Endodermal cell (in vitro differentiated cells): ENCODE measurements at regions not wholly inside any gene's neighbourhood (a gene's known extent, or its start where the extent isn't known, plus 50 kb on each side); places are given as distances from the start of the nearest gene placed in this dataset.
A peak's percentile ranks its signal among the peaks of the same experiment; 100 is the strongest.
"Not testable (repeated sequence)": the region's sequence is repeated elsewhere in the genome, so short reads cannot be mapped to it uniquely, and the experiment has no call there.

Experiments used
- DNase-seq: peaks from one replicate; pipeline ENCODE4 v3.0.0-alpha.2; 2017
- H3K27ac ChIP-seq: 2 replicates; pipeline ENCODE4 v1.5.1; 2013; ENCODE audit warnings: mild to moderate bottlenecking, low read depth, low read length, moderate library complexity
- H3K27me3 ChIP-seq: 2 replicates; pipeline ENCODE4 v1.6.1; 2013; ENCODE audit warnings: mild to moderate bottlenecking, low read length, moderate library complexity; ENCODE audit not compliant: insufficient read depth, control insufficient read depth, poor library complexity, severe bottlenecking
- H3K36me3 ChIP-seq: 2 replicates; pipeline ENCODE4 v1.7.0; 2013; ENCODE audit warnings: mild to moderate bottlenecking, low read length, moderate library complexity; ENCODE audit not compliant: control insufficient read depth, insufficient read depth
- H3K4me1 ChIP-seq: one replicate; pipeline ENCODE4 v1.7.0; 2013; ENCODE audit warnings: low read length; ENCODE audit not compliant: control insufficient read depth, insufficient read depth
- H3K4me3 ChIP-seq: 2 replicates; pipeline ENCODE4 v1.5.1; 2013; ENCODE audit warnings: mild to moderate bottlenecking, low read length, moderate library complexity
- H3K9ac ChIP-seq: 2 replicates; pipeline ENCODE4 v1.6.1; 2013; ENCODE audit warnings: mild to moderate bottlenecking, low read length, moderate library complexity; ENCODE audit not compliant: poor library complexity, severe bottlenecking; ENCODE audit errors: extremely low read depth
- H3K9me3 ChIP-seq: 2 replicates; pipeline ENCODE4 v1.6.1; 2013; ENCODE audit warnings: mild to moderate bottlenecking, low read length, moderate library complexity; ENCODE audit not compliant: control insufficient read depth
- H3K27ac Mint-ChIP-seq: 2 replicates; pipeline ENCODE4 v1.8.0; 2020; ENCODE audit warnings: mixed read lengths
- H3K27me3 Mint-ChIP-seq: 2 replicates; pipeline ENCODE4 v1.8.0; 2021; ENCODE audit warnings: mild to moderate bottlenecking, mixed read lengths; ENCODE audit not compliant: insufficient read depth
- H3K36me3 Mint-ChIP-seq: 2 replicates; pipeline ENCODE4 v1.8.0; 2020; ENCODE audit warnings: low read depth, mixed read lengths
- H3K4me1 Mint-ChIP-seq: 2 replicates; pipeline ENCODE4 v1.8.0; 2020; ENCODE audit warnings: mixed read lengths
- H3K4me3 Mint-ChIP-seq: 2 replicates; pipeline ENCODE4 v1.8.0; 2020; ENCODE audit warnings: mild to moderate bottlenecking, moderate library complexity, mixed read lengths
- H3K9me3 Mint-ChIP-seq: 2 replicates; pipeline ENCODE4 v1.8.0; 2020; ENCODE audit warnings: mild to moderate bottlenecking, mixed read lengths
- WGBS, 2 experiments: methylation state at CpG; one replicate each; pipeline versions ENCODE4 v1.1.5 to v1.1.7; 2013; ENCODE audit warnings: missing lambda C conversion rate in 2 of 2, mixed read lengths in 1 of 2; ENCODE audit not compliant: insufficient coverage in 1 of 2, insufficient read length in 1 of 2; 5-methylcytosine and 5-hydroxymethylcytosine counted together
- TF ChIP-seq, protein P1 (sequence below): fragments of 200-600 bp; sonication (generic); conservative IDR thresholded peaks from 2 replicates; pipeline ENCODE4 v1.5.0; 2021; ENCODE audit warnings: antibody characterized with exemption, mild to moderate bottlenecking

DNA sequence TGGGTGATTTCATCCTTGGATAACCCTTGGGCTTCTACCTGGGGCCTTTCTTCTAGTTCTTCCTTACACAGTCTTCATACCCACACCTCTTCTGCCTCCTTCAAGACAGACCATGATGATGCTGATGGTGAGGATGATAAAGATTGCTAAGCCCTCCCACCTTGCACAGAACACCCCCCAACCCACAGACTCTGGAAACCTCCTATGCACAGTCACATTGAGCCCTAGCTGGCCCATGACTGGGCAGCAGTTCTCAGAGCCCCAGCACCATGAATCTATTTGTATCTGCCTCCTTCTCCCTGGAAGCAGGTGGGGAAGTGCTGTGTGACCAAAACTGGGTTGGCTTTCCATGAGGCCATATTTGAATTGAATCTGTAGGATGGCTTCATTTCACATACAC is 99.8 kb downstream of the EN1 start:
- DNase-seq: no peak
- Histone ChIP-seq H3K27me3 (no peaks in the 10 kb centered on the region), H3K4me3 (no peak overlapping the region), H3K9ac (no peak overlapping the region), H3K27ac (no peak overlapping the region), H3K9me3 (peaks cover 33% of the 10 kb centered on the region), H3K36me3 (no peaks in the 10 kb centered on the region), H3K4me1 (no peaks in the 10 kb centered on the region)
- H3K27ac Mint-ChIP-seq: no peak overlapping the region
- TF ChIP-seq, protein P1, sequence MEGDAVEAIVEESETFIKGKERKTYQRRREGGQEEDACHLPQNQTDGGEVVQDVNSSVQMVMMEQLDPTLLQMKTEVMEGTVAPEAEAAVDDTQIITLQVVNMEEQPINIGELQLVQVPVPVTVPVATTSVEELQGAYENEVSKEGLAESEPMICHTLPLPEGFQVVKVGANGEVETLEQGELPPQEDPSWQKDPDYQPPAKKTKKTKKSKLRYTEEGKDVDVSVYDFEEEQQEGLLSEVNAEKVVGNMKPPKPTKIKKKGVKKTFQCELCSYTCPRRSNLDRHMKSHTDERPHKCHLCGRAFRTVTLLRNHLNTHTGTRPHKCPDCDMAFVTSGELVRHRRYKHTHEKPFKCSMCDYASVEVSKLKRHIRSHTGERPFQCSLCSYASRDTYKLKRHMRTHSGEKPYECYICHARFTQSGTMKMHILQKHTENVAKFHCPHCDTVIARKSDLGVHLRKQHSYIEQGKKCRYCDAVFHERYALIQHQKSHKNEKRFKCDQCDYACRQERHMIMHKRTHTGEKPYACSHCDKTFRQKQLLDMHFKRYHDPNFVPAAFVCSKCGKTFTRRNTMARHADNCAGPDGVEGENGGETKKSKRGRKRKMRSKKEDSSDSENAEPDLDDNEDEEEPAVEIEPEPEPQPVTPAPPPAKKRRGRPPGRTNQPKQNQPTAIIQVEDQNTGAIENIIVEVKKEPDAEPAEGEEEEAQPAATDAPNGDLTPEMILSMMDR: no peak
- H3K9me3 Mint-ChIP-seq: peaks cover 43% of the 10 kb centered on the region
- H3K4me3 Mint-ChIP-seq: no peak overlapping the region
- no peaks in the 10 kb centered on the region for H3K4me1 Mint-ChIP-seq
- H3K36me3 Mint-ChIP-seq: peaks cover 3% of the 10 kb centered on the region
- H3K27me3 Mint-ChIP-seq: peaks cover 19% of the 10 kb centered on the region

DNA sequence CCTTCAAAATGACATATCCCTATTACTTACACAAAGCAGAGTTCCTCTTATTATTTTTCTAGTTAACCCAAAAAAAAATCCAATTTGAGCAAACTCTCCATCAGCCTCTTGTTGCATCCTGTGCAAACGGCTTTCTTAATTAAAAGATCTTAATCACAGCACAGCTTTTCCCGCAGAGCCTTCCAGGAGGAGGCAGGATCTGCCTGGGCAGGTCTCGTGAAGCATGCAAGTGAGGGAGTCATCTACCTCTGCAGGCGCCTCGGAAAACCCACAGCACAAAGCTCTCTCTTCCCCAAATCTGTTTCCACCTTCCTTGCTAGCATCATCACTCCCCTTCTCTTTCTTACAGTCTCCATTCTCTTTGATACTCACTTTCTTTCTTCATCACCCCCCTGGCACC is 100.4 kb downstream of the EN1 start:
- H3K27ac ChIP-seq: no peak overlapping the region
- Mint-ChIP-seq H3K4me3 (no peak overlapping the region), H3K27me3 (peaks cover 17% of the 10 kb centered on the region), H3K9me3 (peaks cover 43% of the 10 kb centered on the region), H3K36me3 (peaks cover 3% of the 10 kb centered on the region), H3K4me1 (no peaks in the 10 kb centered on the region), H3K27ac (no peak overlapping the region)
- H3K27me3 ChIP-seq: no peaks in the 10 kb centered on the region
- H3K9ac ChIP-seq: no peak overlapping the region
- H3K4me1 ChIP-seq: no peaks in the 10 kb centered on the region
- TF ChIP-seq, protein P1: no peak
- WGBS, 2 experiments: 86 to 92% methylated on average over 5 of the region's 5 CpGs
- no peak for DNase-seq
- H3K36me3 ChIP-seq: no peaks in the 10 kb centered on the region
- no peak overlapping the region for H3K4me3 ChIP-seq
- peaks cover 33% of the 10 kb centered on the region for H3K9me3 ChIP-seq

DNA sequence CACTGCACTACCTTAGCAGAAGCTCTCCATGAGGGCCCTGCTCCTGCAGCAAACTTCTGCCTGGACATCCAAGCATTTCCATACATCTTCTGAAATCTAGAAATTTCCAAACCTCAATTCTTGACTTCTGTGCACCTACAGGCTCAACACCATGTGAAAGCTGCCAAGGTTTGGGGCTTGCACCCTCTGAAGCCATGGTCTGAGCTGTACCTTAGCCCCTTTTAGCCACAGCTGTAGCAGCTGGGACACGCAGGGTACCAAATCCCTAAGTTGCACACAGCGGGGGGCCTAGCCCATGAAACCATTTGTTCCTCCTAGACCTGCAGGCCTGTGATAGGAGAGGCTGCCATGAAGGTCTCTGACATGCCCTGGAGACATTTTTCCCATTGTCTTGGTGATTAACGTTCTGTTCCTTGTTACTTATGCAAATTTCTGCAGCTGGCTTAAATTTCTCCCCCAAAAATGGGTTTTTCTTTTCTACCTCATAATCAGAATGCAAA is 102.7 kb downstream of the EN1 start:
- not testable (repeated sequence) for H3K4me1 Mint-ChIP-seq, H3K36me3 ChIP-seq, H3K27me3 ChIP-seq, DNase-seq, H3K4me1 ChIP-seq, H3K9ac ChIP-seq, H3K27ac Mint-ChIP-seq, H3K27ac ChIP-seq, H3K36me3 Mint-ChIP-seq, H3K4me3 Mint-ChIP-seq
- H3K27me3 Mint-ChIP-seq: peaks cover 21% of the 10 kb centered on the region
- Histone ChIP-seq H3K9me3 (peaks cover 33% of the 10 kb centered on the region), H3K4me3 (peak overlapping the region; percentile 40)
- 89 to 90% methylated on average over 3 of the region's 3 CpGs for WGBS, 2 experiments
- peaks cover 43% of the 10 kb centered on the region for H3K9me3 Mint-ChIP-seq
